HL-60 (cell line): ENCODE measurements at regions not wholly inside any gene's neighbourhood (a gene's known extent, or its start where the extent isn't known, plus 50 kb on each side); places are given as distances from the start of the nearest gene placed in this dataset.

Experiments used
- GABPA ChIP-seq: IDR thresholded peaks from 2 replicates; pipeline ENCODE4 v1.6.1; 2012; ENCODE audit warnings: low read depth
- TF ChIP-seq, protein P1 (sequence below): IDR thresholded peaks from 2 replicates; pipeline ENCODE4 v1.6.1; 2012; ENCODE audit warnings: low read depth; ENCODE audit not compliant: insufficient replicate concordance

DNA sequence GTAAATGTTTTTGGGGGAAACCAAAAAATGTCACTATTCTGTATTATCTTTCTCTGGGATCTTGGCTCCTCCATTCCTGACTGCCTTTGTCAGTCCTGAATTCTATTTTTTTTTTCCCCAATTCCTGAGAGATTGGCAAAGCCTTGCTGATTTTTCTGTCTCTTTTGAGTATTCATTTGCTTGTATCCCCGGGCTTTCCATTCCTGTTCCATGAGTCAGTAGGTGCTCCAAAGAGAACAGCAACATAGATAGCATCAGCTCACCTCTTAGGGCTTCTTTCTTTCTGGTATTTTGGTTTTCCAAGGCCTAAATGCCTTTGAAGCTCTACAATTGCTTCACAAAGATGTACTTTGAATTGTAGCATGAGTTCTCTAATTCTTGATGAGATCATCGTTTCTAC lies 271.7 kb upstream of the LRRC3B start:
- TF ChIP-seq GABPA, result no peak
- TF ChIP-seq, protein P1, sequence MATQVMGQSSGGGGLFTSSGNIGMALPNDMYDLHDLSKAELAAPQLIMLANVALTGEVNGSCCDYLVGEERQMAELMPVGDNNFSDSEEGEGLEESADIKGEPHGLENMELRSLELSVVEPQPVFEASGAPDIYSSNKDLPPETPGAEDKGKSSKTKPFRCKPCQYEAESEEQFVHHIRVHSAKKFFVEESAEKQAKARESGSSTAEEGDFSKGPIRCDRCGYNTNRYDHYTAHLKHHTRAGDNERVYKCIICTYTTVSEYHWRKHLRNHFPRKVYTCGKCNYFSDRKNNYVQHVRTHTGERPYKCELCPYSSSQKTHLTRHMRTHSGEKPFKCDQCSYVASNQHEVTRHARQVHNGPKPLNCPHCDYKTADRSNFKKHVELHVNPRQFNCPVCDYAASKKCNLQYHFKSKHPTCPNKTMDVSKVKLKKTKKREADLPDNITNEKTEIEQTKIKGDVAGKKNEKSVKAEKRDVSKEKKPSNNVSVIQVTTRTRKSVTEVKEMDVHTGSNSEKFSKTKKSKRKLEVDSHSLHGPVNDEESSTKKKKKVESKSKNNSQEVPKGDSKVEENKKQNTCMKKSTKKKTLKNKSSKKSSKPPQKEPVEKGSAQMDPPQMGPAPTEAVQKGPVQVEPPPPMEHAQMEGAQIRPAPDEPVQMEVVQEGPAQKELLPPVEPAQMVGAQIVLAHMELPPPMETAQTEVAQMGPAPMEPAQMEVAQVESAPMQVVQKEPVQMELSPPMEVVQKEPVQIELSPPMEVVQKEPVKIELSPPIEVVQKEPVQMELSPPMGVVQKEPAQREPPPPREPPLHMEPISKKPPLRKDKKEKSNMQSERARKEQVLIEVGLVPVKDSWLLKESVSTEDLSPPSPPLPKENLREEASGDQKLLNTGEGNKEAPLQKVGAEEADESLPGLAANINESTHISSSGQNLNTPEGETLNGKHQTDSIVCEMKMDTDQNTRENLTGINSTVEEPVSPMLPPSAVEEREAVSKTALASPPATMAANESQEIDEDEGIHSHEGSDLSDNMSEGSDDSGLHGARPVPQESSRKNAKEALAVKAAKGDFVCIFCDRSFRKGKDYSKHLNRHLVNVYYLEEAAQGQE, result no peak
